Keratinocyte (primary cell): ENCODE measurements at regions not wholly inside any gene's neighbourhood (a gene's known extent, or its start where the extent isn't known, plus 50 kb on each side); places are given as distances from the start of the nearest gene placed in this dataset.

Experiments used
- DNase-seq: peaks from one replicate; pipeline ENCODE4 v3.0.0-alpha.2; 2011; ENCODE audit warnings: low read depth, missing footprints, low spot score
- FAIRE-seq: peaks from 2 replicates; lab custom pipeline; 2011; peaks lifted over from hg19 to GRCh38; lab: Jason Lieb, UNC
- H2AFZ ChIP-seq: 2 replicates; pipeline ENCODE4 v1.6.0; 2012; ENCODE audit warnings: low read length, control low read depth, inconsistent platforms; ENCODE audit not compliant: control insufficient read depth
- H3K27ac ChIP-seq: 2 replicates; pipeline ENCODE4 v1.5.1; 2011; ENCODE audit warnings: low read length; ENCODE audit not compliant: control insufficient read depth, insufficient read depth
- H3K27me3 ChIP-seq: 3 replicates; pipeline ENCODE4 v1.6.0; 2011; ENCODE audit warnings: low read length; ENCODE audit not compliant: control insufficient read depth, insufficient read depth; ENCODE audit errors: extremely low read depth
- H3K36me3 ChIP-seq, 2 experiments: 2 replicates in 1 of 2; 3 replicates in 1 of 2; pipeline ENCODE4 v1.5.1; 2011; ENCODE audit warnings: low read length in 2 of 2, mild to moderate bottlenecking in 1 of 2; ENCODE audit not compliant: control insufficient read depth in 2 of 2, insufficient read depth in 2 of 2; ENCODE audit errors: extremely low read depth in 1 of 2
- H3K4me1 ChIP-seq: 3 replicates; pipeline ENCODE4 v1.5.1; 2011; ENCODE audit warnings: low read length; ENCODE audit not compliant: control insufficient read depth, insufficient read depth; ENCODE audit errors: extremely low read depth
- H3K4me2 ChIP-seq: 3 replicates; pipeline ENCODE4 v1.6.0; 2011; ENCODE audit warnings: low read depth, low read length; ENCODE audit not compliant: control insufficient read depth, insufficient read depth; ENCODE audit errors: extremely low read depth
- H3K4me3 ChIP-seq, 3 experiments: fragments of 200-600 bp in 1 of 3; sonication (generic) in 1 of 3; 2 replicates in 2 of 3; 3 replicates in 1 of 3; pipeline ENCODE4 v1.5.1; 2011 to 2016; ENCODE audit warnings: low read length in 3 of 3, mild to moderate bottlenecking in 3 of 3, control low read depth in 2 of 3, inconsistent platforms in 1 of 3, low read depth in 1 of 3, mixed read lengths in 1 of 3, mixed run types in 1 of 3, moderate library complexity in 1 of 3; ENCODE audit not compliant: control insufficient read depth in 2 of 3, insufficient read depth in 2 of 3; ENCODE audit errors: extremely low read depth in 1 of 3
- H3K79me2 ChIP-seq: 2 replicates; pipeline ENCODE4 v1.6.0; 2012; ENCODE audit warnings: low read length; ENCODE audit not compliant: control insufficient read depth, insufficient read depth
- H3K9ac ChIP-seq: 3 replicates; pipeline ENCODE4 v1.6.0; 2011; ENCODE audit warnings: low read length; ENCODE audit not compliant: control insufficient read depth, insufficient read depth; ENCODE audit errors: extremely low read depth
- H3K9me1 ChIP-seq: 3 replicates; pipeline ENCODE4 v1.6.0; 2011; ENCODE audit warnings: low read length; ENCODE audit not compliant: control insufficient read depth, insufficient read depth; ENCODE audit errors: extremely low read depth
- H3K9me3 ChIP-seq: 2 replicates; pipeline ENCODE4 v1.5.1; 2012; ENCODE audit warnings: low read depth, low read length; ENCODE audit not compliant: control insufficient read depth
- H4K20me1 ChIP-seq: 3 replicates; pipeline ENCODE4 v1.6.0; 2011; ENCODE audit warnings: low read length; ENCODE audit not compliant: control insufficient read depth, insufficient read depth; ENCODE audit errors: extremely low read depth
- EZH2 ChIP-seq: IDR thresholded peaks from one replicate; pipeline ENCODE4 v1.6.1; 2012; ENCODE audit warnings: inconsistent platforms, mild to moderate bottlenecking, low read length, moderate library complexity
- dilution Hi-C: fragments of 300-500 bp; cut with MboI; formaldehyde crosslinking; loops from one replicate; pipeline ENCODE4 v1.7.0; 2020; ENCODE audit warnings: low sequenced_read_pairs; ENCODE audit not compliant: extremely low pct_ligation_motif_present
- TF ChIP-seq, protein P1 (sequence below), 3 experiments: IDR thresholded peaks in 1 of 3; conservative IDR thresholded peaks in 1 of 3; optimal IDR thresholded peaks in 1 of 3; 2 replicates in 2 of 3; 3 replicates in 1 of 3; pipeline versions ENCODE3 to v1.5.1; 2011; ENCODE audit warnings: low read length in 3 of 3, mild to moderate bottlenecking in 3 of 3, moderate library complexity in 2 of 3, control low read depth in 1 of 3, inconsistent platforms in 1 of 3; ENCODE audit not compliant: insufficient read depth in 2 of 3; ENCODE audit errors: extremely low read depth in 1 of 3

DNA sequence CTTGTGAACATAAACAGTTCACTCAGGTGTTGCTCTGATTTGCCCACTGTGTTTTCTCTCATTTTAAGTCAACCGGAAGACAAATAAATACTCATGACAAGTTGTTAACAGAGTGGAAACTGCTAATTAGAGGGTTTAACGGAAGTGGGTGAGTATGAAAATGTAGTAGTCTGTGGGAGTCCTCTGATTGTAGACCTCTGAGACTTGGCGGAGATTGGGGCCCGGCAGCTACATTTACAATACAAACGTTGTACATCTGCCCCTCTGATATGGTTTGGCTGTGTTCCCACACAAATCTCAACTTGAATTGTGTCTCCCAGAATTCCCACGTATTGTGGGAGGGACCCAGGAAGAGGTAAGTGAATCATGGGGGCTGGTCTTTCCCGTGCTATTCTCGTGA, 107.3 kb upstream of the FAM98A start:
- DNase-seq (no peak), FAIRE-seq (no peak)
- TF ChIP-seq, protein P1, sequence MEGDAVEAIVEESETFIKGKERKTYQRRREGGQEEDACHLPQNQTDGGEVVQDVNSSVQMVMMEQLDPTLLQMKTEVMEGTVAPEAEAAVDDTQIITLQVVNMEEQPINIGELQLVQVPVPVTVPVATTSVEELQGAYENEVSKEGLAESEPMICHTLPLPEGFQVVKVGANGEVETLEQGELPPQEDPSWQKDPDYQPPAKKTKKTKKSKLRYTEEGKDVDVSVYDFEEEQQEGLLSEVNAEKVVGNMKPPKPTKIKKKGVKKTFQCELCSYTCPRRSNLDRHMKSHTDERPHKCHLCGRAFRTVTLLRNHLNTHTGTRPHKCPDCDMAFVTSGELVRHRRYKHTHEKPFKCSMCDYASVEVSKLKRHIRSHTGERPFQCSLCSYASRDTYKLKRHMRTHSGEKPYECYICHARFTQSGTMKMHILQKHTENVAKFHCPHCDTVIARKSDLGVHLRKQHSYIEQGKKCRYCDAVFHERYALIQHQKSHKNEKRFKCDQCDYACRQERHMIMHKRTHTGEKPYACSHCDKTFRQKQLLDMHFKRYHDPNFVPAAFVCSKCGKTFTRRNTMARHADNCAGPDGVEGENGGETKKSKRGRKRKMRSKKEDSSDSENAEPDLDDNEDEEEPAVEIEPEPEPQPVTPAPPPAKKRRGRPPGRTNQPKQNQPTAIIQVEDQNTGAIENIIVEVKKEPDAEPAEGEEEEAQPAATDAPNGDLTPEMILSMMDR (optimal IDR thresholded peaks at IDR 0.05 in 1 of 3, IDR thresholded peaks at IDR 0.05 in 1 of 3, conservative IDR thresholded peaks at IDR 0.05 in 1 of 3; ENCODE audit: extremely low read depth in 1 of 3, insufficient read depth in 2 of 3, low read length in 3 of 3), result no peak
- TF ChIP-seq EZH2, result no peak
- Histone ChIP-seq H3K4me1 (no peaks in the 10 kb centered on the region), H3K79me2 (no peaks in the 10 kb centered on the region), H3K36me3 (no peaks in the 10 kb centered on the region), H3K9me1 (no peaks in the 10 kb centered on the region), H3K9ac (no peak overlapping the region), H3K4me2 (no peak overlapping the region), H2AFZ (no peak overlapping the region), H3K27ac (no peak overlapping the region), H3K4me3 (no peak overlapping the region), H3K9me3 (no peaks in the 10 kb centered on the region), H3K27me3 (no peaks in the 10 kb centered on the region), H4K20me1 (no peaks in the 10 kb centered on the region)
- dilution Hi-C loops, result no loop called here

DNA sequence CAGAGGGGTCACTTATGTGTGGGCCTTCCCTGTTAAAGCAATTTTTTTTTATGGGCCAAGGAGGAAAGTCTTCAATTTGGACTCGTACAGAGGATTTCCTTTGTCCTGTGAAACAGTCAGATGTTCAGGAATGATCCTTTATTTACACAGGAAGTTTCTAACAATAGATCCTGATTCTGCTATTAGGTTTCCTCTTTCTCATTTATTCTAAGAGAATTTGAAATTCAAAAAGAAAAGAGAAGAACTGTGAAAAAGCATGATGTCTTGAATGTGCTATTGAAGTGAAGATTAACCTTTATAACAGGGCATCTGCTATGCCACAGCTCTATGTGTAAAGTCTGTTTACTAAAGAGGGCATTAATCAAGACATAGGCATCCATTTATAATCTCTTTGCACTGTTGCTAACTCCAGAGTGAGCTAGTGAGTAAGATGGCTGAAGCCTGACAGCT, 105.3 kb upstream of the FAM98A start:
- no peak for DNase-seq
- Histone ChIP-seq H3K4me3 (no peak overlapping the region), H3K79me2 (no peaks in the 10 kb centered on the region), H3K27ac (no peak overlapping the region), H3K36me3 (no peaks in the 10 kb centered on the region), H3K4me1 (no peaks in the 10 kb centered on the region), H4K20me1 (no peaks in the 10 kb centered on the region), H3K9me1 (no peaks in the 10 kb centered on the region), H3K9ac (no peak overlapping the region), H3K27me3 (no peaks in the 10 kb centered on the region), H3K4me2 (no peak overlapping the region), H3K9me3 (no peaks in the 10 kb centered on the region), H2AFZ (no peak overlapping the region)
- TF ChIP-seq, protein P1 (optimal IDR thresholded peaks at IDR 0.05 in 1 of 3, IDR thresholded peaks at IDR 0.05 in 1 of 3, conservative IDR thresholded peaks at IDR 0.05 in 1 of 3; ENCODE audit: extremely low read depth in 1 of 3, insufficient read depth in 2 of 3, low read length in 3 of 3), result no peak
- no peak for FAIRE-seq
- dilution Hi-C loops, result no loop called here
